Osteoblast (primary cell): ENCODE measurements at regions not wholly inside any gene's neighbourhood (a gene's known extent, or its start where the extent isn't known, plus 50 kb on each side); places are given as distances from the start of the nearest gene placed in this dataset.

Source experiments
- DNase-seq: peaks from one replicate; pipeline ENCODE4 v3.0.0; 2011; ENCODE audit warnings: low spot score, mixed read lengths; ENCODE audit not compliant: insufficient read length; ENCODE audit errors: missing footprints
- H2AFZ ChIP-seq: 2 replicates; pipeline ENCODE4 v1.6.0; 2011; ENCODE audit warnings: mild to moderate bottlenecking, low read length
- H3K27ac ChIP-seq: 2 replicates; pipeline ENCODE4 v1.5.1; 2011; ENCODE audit warnings: mild to moderate bottlenecking, low read depth, low read length, moderate library complexity
- H3K27me3 ChIP-seq: 2 replicates; pipeline ENCODE4 v1.6.0; 2012; ENCODE audit warnings: mild to moderate bottlenecking, control low read depth, inconsistent platforms, low read length, moderate library complexity; ENCODE audit not compliant: insufficient read depth
- H3K36me3 ChIP-seq: 2 replicates; pipeline ENCODE4 v1.5.1; 2011; ENCODE audit warnings: mild to moderate bottlenecking, low read length, control low read depth, moderate library complexity; ENCODE audit not compliant: insufficient read depth
- H3K4me1 ChIP-seq: 2 replicates; pipeline ENCODE4 v1.5.1; 2011; ENCODE audit warnings: mild to moderate bottlenecking, low read length, control low read depth, moderate library complexity; ENCODE audit not compliant: insufficient read depth
- H3K4me2 ChIP-seq: 2 replicates; pipeline ENCODE4 v1.6.0; 2011; ENCODE audit warnings: mild to moderate bottlenecking, low read length; ENCODE audit not compliant: insufficient read depth
- H3K4me3 ChIP-seq: fragments of 200-600 bp; sonication (generic); 3 replicates; pipeline ENCODE4 v1.5.1; 2012; ENCODE audit warnings: mild to moderate bottlenecking, low read length, inconsistent platforms; ENCODE audit not compliant: insufficient read depth
- H3K79me2 ChIP-seq: 2 replicates; pipeline ENCODE4 v1.6.0; 2012; ENCODE audit warnings: mild to moderate bottlenecking, low read length, control low read depth, inconsistent platforms; ENCODE audit not compliant: insufficient read depth
- H3K9me3 ChIP-seq: 2 replicates; pipeline ENCODE4 v1.5.1; 2011; ENCODE audit warnings: low read depth, low read length, control low read depth
- H4K20me1 ChIP-seq: 2 replicates; pipeline ENCODE4 v1.6.0; 2012; ENCODE audit warnings: mild to moderate bottlenecking, low read length, control low read depth; ENCODE audit not compliant: insufficient read depth
- CTCF ChIP-seq: IDR thresholded peaks from 2 replicates; pipeline ENCODE4 v1.5.1; 2011; ENCODE audit warnings: mild to moderate bottlenecking, low read depth, low read length, moderate library complexity; ENCODE audit errors: extremely low read depth

GRCh38 chr18:54742659-54743604, 85.3 kb upstream of the RAB27B start:
- Histone ChIP-seq H3K27me3 (no peaks in the 10 kb centered on the region), H3K79me2 (no peaks in the 10 kb centered on the region), H3K4me3 (no peak overlapping the region), H3K9me3 (no peaks in the 10 kb centered on the region), H4K20me1 (no peaks in the 10 kb centered on the region), H3K4me2 (peak overlapping the region; percentile 55), H2AFZ (no peak overlapping the region), H3K27ac (peak overlapping the region; percentile 84), H3K4me1 (peaks cover 47% of the 10 kb centered on the region), H3K36me3 (no peaks in the 10 kb centered on the region)
- DNase-seq: peak; percentile 74
- no peak for TF ChIP-seq CTCF

- peak overlapping the region; percentile 9 for H3K4me2 ChIP-seq
- H3K27me3 ChIP-seq: no peaks in the 10 kb centered on the region
- no peaks in the 10 kb centered on the region for H3K79me2 ChIP-seq
- H3K4me3 ChIP-seq: no peak overlapping the region
- H3K27ac ChIP-seq: peak overlapping the region; percentile 84
- H4K20me1 ChIP-seq: no peaks in the 10 kb centered on the region
- no peak for DNase-seq
- H2AFZ ChIP-seq: no peak overlapping the region
- peaks cover 47% of the 10 kb centered on the region for H3K4me1 ChIP-seq
- no peak for TF ChIP-seq CTCF
- no peaks in the 10 kb centered on the region for H3K36me3 ChIP-seq
- H3K9me3 ChIP-seq: no peaks in the 10 kb centered on the region
Observed at GRCh38 chr18:54743605-54743995, 84.7 kb upstream of the RAB27B start.

- no peak overlapping the region for H3K27ac ChIP-seq
- no peak for TF ChIP-seq CTCF
Observed at GRCh38 chr18:54749291-54749690, 79.0 kb upstream of the RAB27B start.

DNA sequence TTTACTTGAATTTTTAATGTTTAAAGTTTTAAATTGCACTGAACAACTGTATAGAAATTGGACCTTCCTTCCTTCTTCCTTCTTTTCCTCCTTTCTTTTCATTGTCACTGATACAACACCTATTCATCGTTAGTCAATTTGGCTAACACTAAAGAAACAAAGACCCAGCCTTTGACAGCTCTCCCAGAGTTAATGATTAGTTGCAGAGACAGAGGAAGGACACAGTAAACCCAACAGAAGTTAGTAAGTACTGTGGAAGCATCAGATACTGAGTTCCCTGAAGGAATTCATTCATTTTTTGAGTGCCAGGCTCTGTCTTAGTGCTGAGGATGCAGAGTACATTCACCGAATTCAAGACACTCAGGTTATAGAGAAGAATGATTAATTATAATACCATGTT, 77.9 kb upstream of the RAB27B start:
- no peak for TF ChIP-seq CTCF
- H3K27ac ChIP-seq: no peak overlapping the region
- no peak for DNase-seq

More at GRCh38 chr18:54749291-54749690, 79.0 kb upstream of the RAB27B start:
- DNase-seq: no peak
- no peak overlapping the region for H3K4me2 ChIP-seq
- no peak overlapping the region for H2AFZ ChIP-seq
- H3K4me3 ChIP-seq: no peak overlapping the region
- H3K27me3 ChIP-seq: no peaks in the 10 kb centered on the region
- H3K79me2 ChIP-seq: no peaks in the 10 kb centered on the region
- no peaks in the 10 kb centered on the region for H4K20me1 ChIP-seq
- H3K36me3 ChIP-seq: no peaks in the 10 kb centered on the region
- no peaks in the 10 kb centered on the region for H3K4me1 ChIP-seq
- no peaks in the 10 kb centered on the region for H3K9me3 ChIP-seq

More for the DNA sequence above, 77.9 kb upstream of the RAB27B start:
- Histone ChIP-seq H4K20me1 (no peaks in the 10 kb centered on the region), H3K4me1 (no peaks in the 10 kb centered on the region), H2AFZ (no peak overlapping the region), H3K9me3 (no peaks in the 10 kb centered on the region), H3K4me2 (no peak overlapping the region), H3K27me3 (no peaks in the 10 kb centered on the region), H3K36me3 (no peaks in the 10 kb centered on the region), H3K79me2 (no peaks in the 10 kb centered on the region), H3K4me3 (no peak overlapping the region)
